ENCODE measurements at regions not wholly inside any gene's neighbourhood (a gene's known extent, or its start where the extent isn't known, plus 50 kb on each side); places are given as distances from the start of the nearest gene placed in this dataset.

GRCh38 chr15:70475921-70476320, 287.4 kb downstream of the UACA start:
- no peak for DNase-seq (ENCODE audit: low read depth in 2 of 2, low spot score in 1 of 2)

DNA sequence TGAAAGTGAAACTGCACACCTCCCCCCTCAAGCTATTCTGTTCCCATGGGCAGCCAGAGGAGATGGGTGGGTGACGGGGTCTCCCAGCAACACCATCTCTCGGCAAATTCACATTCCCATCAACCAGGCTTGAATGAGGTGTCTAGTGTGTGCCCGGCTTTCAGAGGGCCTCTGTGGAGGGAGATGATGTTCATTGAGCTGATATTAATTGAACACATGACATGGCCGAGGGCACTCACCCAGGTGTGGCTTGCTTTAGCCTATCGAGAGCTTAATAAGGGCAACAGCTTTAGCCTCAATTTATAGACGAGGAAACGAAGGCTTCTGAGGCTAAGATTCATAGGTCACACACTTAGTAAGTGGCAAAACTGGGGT, 288.0 kb downstream of the UACA start:
- DNase-seq (ENCODE audit: low read depth in 2 of 2, low spot score in 1 of 2) = no peak

DNA sequence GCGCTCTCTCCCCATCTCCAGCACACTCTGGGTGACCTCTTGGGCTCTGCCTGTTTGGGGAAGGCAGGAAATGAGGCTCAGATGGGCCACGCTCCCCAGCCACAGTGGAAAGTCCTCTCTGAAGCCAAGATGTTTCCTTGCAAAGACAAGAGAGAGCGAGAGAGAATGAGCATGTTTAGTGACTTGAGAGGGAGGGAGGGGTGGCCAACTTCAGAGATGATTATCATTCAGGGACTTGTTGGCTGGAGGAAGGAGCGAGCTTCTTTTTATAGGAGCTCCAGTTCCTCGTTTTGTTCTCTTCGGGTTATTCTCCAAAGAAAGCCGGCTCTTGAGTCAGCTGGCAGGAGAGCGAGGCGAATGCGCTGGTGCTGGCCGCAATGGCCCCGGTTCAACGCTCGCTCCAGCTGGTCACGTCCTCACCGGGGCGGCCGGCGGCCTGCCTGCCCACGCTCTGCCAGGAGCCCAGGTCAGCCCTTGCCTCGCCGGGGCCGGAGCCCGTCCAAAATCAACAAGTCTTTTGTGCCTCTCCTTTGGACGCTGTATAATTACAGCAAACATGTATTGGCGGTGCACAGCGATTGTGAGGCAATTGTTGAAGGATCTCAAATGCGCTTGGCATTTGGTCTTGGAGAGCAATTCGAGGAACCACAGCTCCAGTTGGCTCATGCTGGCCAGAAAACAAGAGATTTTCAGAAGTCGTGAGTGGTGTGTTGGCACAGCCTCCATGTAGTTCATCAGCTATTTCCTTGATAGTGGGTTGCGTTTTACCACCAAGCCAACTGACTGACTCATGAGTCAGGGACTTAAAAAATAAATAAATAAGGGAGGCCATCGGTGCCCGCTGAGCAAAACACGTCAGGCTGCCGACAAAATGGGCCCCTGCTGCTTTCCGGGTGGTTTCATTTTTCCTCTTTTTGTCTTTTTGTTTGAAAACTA, 288.6 kb downstream of the UACA start:
- peak in 1 of 2 donors; percentile 34 for DNase-seq (ENCODE audit: low read depth in 2 of 2, low spot score in 1 of 2)

- no peak for DNase-seq (ENCODE audit: low read depth in 2 of 2, low spot score in 1 of 2)
Observed at GRCh38 chr15:70473581-70474370, 289.6 kb downstream of the UACA start.

- DNase-seq (ENCODE audit: low read depth in 2 of 2, low spot score in 1 of 2) = no peak
Observed at GRCh38 chr15:70471517-70471916, 291.8 kb downstream of the UACA start.

- DNase-seq (ENCODE audit: low read depth in 2 of 2, low spot score in 1 of 2) = no peak
Observed at GRCh38 chr15:70470556-70471191, 292.7 kb downstream of the UACA start.

DNA sequence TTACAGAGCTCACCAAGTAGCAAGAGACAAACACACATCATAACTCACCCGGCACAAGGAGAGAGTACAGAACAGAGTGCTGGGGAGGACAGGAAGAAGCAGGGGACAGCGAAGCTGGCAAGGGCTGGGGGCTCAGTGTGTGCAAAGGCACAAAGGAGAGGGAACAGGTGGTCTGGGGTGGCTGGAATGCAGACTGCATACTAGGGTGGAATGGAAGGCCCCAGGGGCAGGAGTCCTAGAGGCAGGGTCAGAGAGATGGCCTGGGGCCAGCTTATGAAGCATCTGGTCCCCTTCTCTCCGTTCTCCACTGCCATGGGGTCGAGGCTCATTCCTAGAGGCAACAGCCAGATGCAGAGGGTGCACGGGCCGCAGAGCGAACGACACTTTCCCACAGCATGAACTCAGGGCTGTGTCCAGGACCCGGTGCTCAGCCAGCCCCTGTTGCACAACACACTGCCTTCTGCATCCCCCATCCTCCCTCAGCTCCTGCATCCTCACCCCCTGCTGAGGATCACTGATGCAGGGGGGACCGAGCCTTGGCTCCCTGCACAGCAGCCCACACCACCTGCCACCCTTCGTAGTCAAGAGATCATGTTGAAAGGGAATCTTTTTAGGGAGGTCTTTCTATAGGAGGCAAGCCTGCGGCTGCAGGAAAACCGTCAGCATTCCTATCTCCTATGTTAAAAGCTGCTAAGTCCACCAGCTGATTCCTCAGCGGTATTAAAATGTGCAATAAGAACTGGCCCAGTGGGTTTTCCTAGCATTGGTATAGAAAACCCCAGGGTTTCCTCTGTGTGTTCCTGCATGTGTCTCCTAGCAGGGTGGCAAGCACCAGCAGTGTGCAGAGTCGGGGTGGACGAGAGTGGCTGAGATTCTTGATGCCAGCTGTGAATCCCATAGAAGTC, 293.5 kb downstream of the UACA start:
- DNase-seq (ENCODE audit: low read depth in 2 of 2, low spot score in 1 of 2) = no peak

DNA sequence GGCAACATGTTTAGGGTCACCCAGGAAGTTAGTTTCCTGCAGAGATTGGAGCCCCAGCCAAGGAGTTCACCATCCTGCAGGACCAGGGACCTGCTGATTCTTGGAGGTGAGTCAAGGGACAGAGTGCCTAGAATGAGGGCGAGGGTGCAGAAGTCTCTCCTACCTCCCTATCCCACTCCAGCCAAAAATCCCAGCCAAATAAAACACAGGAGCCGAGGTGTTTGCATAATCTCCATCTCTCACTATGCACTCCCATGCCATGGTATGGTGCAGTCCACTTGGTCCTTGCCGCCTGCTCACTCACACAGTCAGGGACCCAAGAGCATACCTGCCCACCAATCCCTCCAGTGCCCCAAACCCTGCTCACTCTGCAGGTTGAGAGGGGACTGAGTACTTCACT, 294.2 kb downstream of the UACA start:
- DNase-seq (ENCODE audit: low read depth in 2 of 2, low spot score in 1 of 2) = no peak

GRCh38 chr15:70466895-70467529, 296.3 kb downstream of the UACA start:
- DNase-seq (ENCODE audit: low read depth in 2 of 2, low spot score in 1 of 2) = no peak

GRCh38 chr15:70466305-70466704, 297.1 kb downstream of the UACA start:
- DNase-seq (ENCODE audit: low read depth in 2 of 2, low spot score in 1 of 2) = no peak

DNA sequence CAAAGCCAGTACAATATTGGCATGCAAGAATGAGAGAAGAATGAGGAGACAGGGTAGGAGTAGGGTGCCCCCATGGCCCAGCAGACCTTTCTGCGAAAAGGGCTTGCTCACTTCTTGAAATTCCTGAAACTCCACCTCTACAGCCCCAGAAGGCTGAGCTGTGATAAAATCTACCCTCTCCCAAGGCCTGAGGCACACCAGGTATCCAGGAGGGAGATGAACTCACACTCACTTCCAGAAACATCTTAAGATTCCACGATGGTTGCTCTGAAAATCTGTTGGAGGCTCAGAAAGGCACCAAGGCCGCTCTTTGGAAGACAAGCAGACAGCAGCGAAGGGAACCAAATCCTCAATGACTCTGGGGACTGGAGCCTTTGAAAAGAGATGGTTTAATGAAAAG, 297.5 kb downstream of the UACA start:
- no peak for DNase-seq (ENCODE audit: low read depth in 2 of 2, low spot score in 1 of 2)

DNA sequence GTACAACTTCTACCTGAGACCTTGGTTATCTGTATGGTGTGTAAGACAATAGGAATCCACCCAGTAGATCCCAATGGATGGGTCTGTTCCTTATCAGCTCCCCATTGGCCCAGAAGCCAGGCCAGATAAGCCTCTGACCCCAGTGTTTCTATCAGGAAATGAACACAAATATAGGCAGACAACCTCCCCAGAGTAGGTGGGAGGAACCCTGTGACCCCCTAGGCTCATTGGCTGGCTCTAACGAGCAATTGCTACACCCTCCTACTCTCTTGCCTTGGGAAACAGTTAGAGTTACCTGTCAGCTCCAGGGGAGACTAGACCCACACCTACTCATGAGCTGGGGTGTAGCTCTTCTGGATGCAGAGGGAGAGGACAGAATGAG, 299.9 kb downstream of the UACA start:
- DNase-seq (ENCODE audit: low read depth in 2 of 2, low spot score in 1 of 2) = no peak

GRCh38 chr15:70461992-70462391, 301.4 kb downstream of the UACA start:
- DNase-seq (ENCODE audit: low read depth in 2 of 2, low spot score in 1 of 2) = no peak

DNA sequence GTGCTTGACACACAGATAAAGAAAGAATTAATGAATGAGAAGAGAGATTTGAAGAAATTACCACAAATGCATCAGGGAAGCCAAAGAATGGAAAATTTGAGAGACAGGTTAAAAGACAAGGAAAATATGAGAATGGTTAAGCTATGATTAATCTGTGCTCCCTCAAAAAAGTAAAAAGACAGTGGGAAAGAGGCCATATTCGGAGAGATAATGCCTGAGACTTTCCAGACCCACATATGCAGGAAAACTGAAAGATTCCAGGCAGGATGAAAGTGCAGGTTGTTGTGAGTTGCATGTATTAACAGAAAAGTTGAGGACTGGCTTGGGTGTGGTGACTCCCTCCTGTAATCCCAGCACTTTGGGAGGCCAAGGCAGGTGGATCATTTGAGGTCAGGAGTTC, 302.3 kb downstream of the UACA start:
- no peak for DNase-seq (ENCODE audit: low read depth in 2 of 2, low spot score in 1 of 2)

DNA sequence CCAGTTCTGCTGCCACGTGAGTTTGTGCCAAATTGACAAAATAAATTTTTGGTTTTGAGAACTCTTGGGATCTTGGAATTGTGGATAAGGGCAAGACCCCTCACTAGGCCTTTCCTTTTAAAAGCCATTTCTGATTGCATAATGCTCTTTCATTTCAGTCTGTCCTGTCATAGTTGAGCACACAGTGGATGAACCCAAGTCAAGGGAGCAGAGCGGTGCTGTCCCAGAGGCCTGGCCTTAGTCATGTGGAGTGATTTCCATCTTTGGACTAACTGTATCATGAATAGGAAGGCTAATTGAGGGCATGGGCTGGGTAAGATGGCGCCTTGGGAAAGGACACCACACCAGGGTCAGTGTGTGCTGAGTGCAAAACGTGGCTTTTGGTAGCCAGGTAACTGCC, 304.0 kb downstream of the UACA start:
- no peak for DNase-seq (ENCODE audit: low read depth in 2 of 2, low spot score in 1 of 2)

- DNase-seq (ENCODE audit: low read depth in 2 of 2, low spot score in 1 of 2) = no peak
Observed at GRCh38 chr15:70453766-70454165, 309.6 kb downstream of the UACA start.

DNA sequence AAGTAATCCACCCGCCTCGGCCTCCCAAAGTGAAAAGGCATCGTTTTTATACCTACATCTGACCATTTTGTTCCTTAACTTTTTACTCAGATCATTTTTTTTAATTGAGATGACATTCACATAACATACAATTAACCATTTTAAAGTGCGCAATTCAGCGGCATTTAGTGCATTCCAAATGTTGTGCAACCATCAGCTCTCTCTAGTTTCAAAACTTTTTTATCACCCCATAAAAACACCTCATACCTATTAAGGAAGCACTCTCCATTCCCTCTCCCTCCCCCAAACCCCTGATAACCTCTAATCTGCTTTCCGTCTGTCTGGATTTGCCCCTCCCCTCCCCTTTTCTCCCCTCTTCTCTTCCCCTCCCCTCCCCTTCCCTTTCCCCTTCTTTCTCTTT, 310.1 kb downstream of the UACA start:
- DNase-seq (ENCODE audit: low read depth in 2 of 2, low spot score in 1 of 2) = no peak

DNA sequence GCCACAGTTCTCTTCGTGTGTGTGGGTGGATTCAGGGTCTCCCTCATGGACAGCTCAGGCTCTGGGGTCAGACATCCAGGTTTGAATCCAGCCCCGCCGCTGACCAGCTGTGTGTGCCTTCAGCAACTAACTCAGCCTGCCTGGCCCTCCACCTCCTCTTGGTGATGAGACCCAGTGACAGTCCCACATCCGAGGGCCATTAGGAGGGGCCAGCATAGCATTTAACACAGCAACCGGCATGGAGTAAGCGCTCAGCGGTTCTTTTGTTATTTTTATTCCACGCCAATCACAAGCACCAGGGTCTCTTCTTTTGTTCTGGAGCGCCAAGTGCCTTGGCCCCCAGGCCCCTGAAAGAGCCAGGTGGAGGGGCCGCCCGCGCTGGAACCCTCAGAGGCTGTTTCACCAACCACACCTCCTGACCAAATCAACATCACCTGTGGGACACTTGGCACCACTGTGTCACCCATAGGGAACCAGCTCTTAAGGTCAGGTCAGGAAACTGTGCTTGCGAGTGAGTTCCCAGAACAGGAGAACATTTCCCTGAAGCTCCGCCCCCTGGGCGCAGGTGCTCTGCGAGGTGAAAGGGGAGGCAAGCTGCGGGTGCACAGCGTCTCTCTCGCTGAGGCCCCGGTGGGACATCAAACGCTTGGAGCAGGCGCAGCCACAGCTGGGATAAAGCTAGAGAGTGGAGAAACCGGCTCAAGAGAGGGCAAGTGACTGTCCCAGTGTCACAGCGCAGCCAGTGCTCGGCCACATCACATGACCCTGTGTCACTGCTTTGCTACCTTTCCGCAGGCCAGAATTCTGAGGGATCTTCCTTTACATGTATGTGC, 311.3 kb downstream of the UACA start:
- no peak for DNase-seq (ENCODE audit: low read depth in 2 of 2, low spot score in 1 of 2)

GRCh38 chr15:70450142-70450443, 313.3 kb downstream of the UACA start:
- DNase-seq (ENCODE audit: low read depth in 2 of 2, low spot score in 1 of 2) = no peak

Data from stimulated activated CD8-positive, alpha-beta memory T cell treated with anti-CD3 and anti-CD28 coated beads, Interleukin-4, amount 100 ng/mL, for 1 hour (primary cell).